ENCODE measurements at regions not wholly inside any gene's neighbourhood (a gene's known extent, or its start where the extent isn't known, plus 50 kb on each side); places are given as distances from the start of the nearest gene placed in this dataset.

DNA sequence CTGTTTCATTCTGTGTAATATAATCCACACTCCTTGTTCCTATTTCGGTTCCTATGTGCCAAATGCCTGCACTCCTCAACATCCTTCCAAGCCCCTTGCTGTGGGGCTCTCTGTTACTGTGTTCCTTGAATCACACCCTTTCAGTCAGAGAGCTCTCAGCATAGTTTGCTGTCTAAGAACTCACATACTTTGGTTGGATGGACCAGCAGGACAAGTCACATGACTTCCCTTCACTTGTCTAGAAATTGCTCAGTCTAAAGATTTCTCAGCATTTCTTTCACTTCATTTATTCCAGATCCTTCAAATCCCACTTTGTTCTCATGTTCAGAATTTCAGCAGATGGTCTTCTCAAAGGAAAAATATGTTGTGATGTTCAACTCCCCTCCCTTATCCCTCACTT, 203.5 kb upstream of the PFN2 start (continued):
- TF ChIP-seq, protein P1, sequence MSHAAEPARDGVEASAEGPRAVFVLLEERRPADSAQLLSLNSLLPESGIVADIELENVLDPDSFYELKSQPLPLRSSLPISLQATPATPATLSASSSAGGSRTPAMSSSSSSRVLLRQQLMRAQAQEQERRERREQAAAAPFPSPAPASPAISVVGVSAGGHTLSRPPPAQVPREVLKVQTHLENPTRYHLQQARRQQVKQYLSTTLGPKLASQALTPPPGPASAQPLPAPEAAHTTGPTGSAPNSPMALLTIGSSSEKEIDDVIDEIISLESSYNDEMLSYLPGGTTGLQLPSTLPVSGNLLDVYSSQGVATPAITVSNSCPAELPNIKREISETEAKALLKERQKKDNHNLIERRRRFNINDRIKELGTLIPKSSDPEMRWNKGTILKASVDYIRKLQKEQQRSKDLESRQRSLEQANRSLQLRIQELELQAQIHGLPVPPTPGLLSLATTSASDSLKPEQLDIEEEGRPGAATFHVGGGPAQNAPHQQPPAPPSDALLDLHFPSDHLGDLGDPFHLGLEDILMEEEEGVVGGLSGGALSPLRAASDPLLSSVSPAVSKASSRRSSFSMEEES (CRISPR knock-in tag; IDR thresholded peaks at IDR 0.05): peak; percentile 84

DNA sequence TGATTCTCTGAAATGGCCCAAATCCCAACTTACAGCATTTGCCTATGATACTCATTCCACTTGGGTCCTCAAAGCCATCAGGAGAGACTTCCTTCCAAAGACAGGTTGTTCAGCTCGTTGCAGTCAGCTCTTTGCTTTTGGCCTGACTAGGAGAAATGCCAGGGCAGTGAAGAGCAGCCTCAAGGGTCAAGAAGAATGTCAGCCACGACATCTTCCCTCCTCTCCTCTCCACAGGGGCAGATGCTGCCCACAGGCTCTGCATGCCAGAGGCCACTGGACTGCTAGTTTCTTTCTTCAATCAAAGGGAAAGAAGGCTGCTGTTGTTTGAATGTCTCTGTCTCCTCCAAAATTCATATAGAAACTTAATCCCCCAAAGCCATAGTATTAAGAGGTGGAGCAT, 201.7 kb upstream of the PFN2 start:
- Histone ChIP-seq H3K36me3 (ENCODE audit: control insufficient read depth, insufficient read depth, low read length) (no peaks in the 10 kb centered on the region), H2AFZ (ENCODE audit: low read depth, low read length) (no peak overlapping the region), H3K9me1 (ENCODE audit: control insufficient read depth, insufficient read depth, low read length) (no peaks in the 10 kb centered on the region), H3K27ac (ENCODE audit: extremely low read depth, low read depth, low read length) (no peak overlapping the region), H3K27me3 (ENCODE audit: control insufficient read depth in 2 of 2, insufficient read depth in 2 of 2, low read length in 2 of 2) (peaks cover 0 to 6% of the 10 kb centered on the region in 2 experiments; a peak in 1 of 5 replicates), H3K9me3 (replicated peaks; ENCODE audit: control insufficient read depth, insufficient read depth, low read depth, low read length) (no peaks in the 10 kb centered on the region; the same call in 1 of the 2 replicates), H3K4me2 (ENCODE audit: insufficient read depth, low read length) (no peak overlapping the region), H3K79me2 (ENCODE audit: control insufficient read depth, insufficient read depth, low read length) (no peaks in the 10 kb centered on the region), H3K9ac (ENCODE audit: insufficient read depth in 1 of 2, low read depth in 2 of 2, low read length in 2 of 2) (no peak overlapping the region), H3K4me3 (no peak overlapping the region), H4K20me1 (replicated peaks; ENCODE audit: control insufficient read depth, insufficient read depth, low read length) (no peaks in the 10 kb centered on the region), H3K4me1 (replicated peaks in 1 of 2; ENCODE audit: control insufficient read depth in 2 of 2, insufficient read depth in 2 of 2, low read length in 2 of 2) (peaks cover 0 to 14% of the 10 kb centered on the region in 2 experiments; a peak in 3 of 5 replicates)
- DNase-seq (ENCODE audit: extremely low read depth in 1 of 4, low spot score in 3 of 4) (no peak), FAIRE-seq (no peak), ATAC-seq (no peak)
- WGBS (ENCODE audit: insufficient coverage, low coverage, missing lambda C conversion rate): 0% methylated on average over 2 of the region's 2 CpGs
- intact Hi-C loops (cut with micrococcal nuclease): no loop called here
- in situ Hi-C loops (cut with MboI): no loop called here
- BruUV-seq (replicated peaks): no TSS peak
- ChIA-PET POLR2A (interaction anchor here (1.0 kb wide), 1 partner anchor 12 kb away, joined by 3 read pairs; no protein-coding TSS in a partner anchor), CTCF (ENCODE audit: low intra/inter-chr PET ratio) (no interaction called here)
- no peak for TF ChIP-seq CEBPG (CRISPR knock-in tag; IDR thresholded peaks at IDR 0.05)
- no peak for TF ChIP-seq CEBPG (tag; conservative IDR thresholded peaks at IDR 0.05 in 1 of 2, IDR thresholded peaks at IDR 0.05 in 1 of 2)
- TF ChIP-seq RBM17 (IDR thresholded peaks at IDR 0.05; ENCODE audit: borderline replicate concordance, low read depth, low read length): no peak
- no peak for TF ChIP-seq TEAD1 (CRISPR knock-in tag; IDR thresholded peaks at IDR 0.05)
